ENCODE measurements at regions not wholly inside any gene's neighbourhood (a gene's known extent, or its start where the extent isn't known, plus 50 kb on each side); places are given as distances from the start of the nearest gene placed in this dataset.

- TF ChIP-seq POLR2A (IDR thresholded peaks at IDR 0.05; ENCODE audit: low read depth, low read length) = no peak
- no peak for TF ChIP-seq POLR2AphosphoS5 (IDR thresholded peaks at IDR 0.05; ENCODE audit: low read depth, low read length)
Observed at GRCh38 chr21:23876925-23877558, 1730.2 kb downstream of the MRPL39 start.
